ENCODE measurements at regions not wholly inside any gene's neighbourhood (a gene's known extent, or its start where the extent isn't known, plus 50 kb on each side); places are given as distances from the start of the nearest gene placed in this dataset.
A peak's percentile ranks its signal among the peaks of the same experiment; 100 is the strongest.
"Not testable (repeated sequence)": the region's sequence is repeated elsewhere in the genome, so short reads cannot be mapped to it uniquely, and the experiment has no call there.

GRCh38 chr19:20482721-20483120, 82.9 kb downstream of the ZNF737 start:
- peaks cover 2% of the 10 kb centered on the region for H3K4me1 Mint-ChIP-seq
- ATAC-seq (no peak), DNase-seq (no peak)
- no peak overlapping the region for H3K27ac Mint-ChIP-seq
- H3K36me3 Mint-ChIP-seq (ENCODE audit: low read depth), result peaks cover 11% of the 10 kb centered on the region
- H3K9me3 Mint-ChIP-seq, result peaks cover 62% of the 10 kb centered on the region
- H3K27me3 Mint-ChIP-seq, result no peaks in the 10 kb centered on the region
- no peak overlapping the region for H3K4me3 Mint-ChIP-seq

DNA sequence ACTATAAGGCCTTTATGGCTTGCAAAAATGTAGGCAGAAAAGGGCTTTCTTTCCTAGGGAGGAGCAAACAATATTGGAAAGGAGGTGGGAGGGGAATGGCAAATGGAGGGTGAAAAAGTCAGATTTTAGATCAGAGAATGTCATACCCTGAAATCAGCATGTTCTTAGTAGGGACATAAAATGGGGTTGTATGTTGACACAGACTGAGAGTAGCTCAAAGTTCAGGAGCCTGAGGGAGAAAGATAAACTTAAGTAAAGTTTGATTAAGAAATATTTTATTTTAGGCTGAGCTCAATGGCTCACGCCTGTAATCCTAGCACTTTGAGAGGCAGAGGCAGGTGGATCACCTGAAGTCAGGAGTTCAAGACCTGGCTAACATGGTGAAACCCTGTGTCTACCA, 83.8 kb downstream of the ZNF737 start:
- ATAC-seq (no peak), DNase-seq (no peak)
- Mint-ChIP-seq H3K27ac (no peak overlapping the region), H3K4me3 (no peak overlapping the region), H3K36me3 (ENCODE audit: low read depth) (peaks cover 13% of the 10 kb centered on the region), H3K9me3 (peaks cover 62% of the 10 kb centered on the region), H3K4me1 (peaks cover 2% of the 10 kb centered on the region), H3K27me3 (no peaks in the 10 kb centered on the region)

DNA sequence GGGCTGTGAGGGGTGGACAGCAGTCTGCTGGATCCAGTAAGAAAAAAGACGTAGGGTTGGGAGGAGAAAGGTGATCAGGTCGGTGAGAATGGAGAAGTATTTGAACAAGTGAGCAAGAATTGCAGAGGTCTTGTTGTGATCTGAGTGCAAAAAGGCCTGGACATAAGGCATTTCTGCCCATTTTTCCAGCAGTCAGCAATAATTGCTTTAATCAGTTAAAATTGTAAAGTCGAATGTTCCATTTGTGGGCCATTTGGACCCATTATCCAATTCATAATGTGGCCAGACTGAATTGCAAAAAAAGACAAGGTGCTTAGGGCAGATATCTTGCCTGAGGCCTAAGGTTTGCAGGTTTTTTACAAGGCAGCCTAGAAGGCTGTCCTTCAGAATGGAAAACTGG, 86.1 kb downstream of the ZNF737 start:
- ATAC-seq (no peak), DNase-seq (no peak)
- H3K4me3 Mint-ChIP-seq, result no peak overlapping the region
- H3K27ac Mint-ChIP-seq, result no peak overlapping the region
- peaks cover 9% of the 10 kb centered on the region for H3K36me3 Mint-ChIP-seq (ENCODE audit: low read depth)
- no peaks in the 10 kb centered on the region for H3K27me3 Mint-ChIP-seq
- peaks cover 2% of the 10 kb centered on the region for H3K4me1 Mint-ChIP-seq
- H3K9me3 Mint-ChIP-seq, result peaks cover 62% of the 10 kb centered on the region

GRCh38 chr19:20478936-20479335, 86.6 kb downstream of the ZNF737 start:
- H3K9me3 Mint-ChIP-seq, result peaks cover 57% of the 10 kb centered on the region
- ATAC-seq (no peak), DNase-seq (no peak)
- H3K27me3 Mint-ChIP-seq, result no peaks in the 10 kb centered on the region
- H3K4me3 Mint-ChIP-seq, result no peak overlapping the region
- peaks cover 9% of the 10 kb centered on the region for H3K36me3 Mint-ChIP-seq (ENCODE audit: low read depth)
- H3K27ac Mint-ChIP-seq, result no peak overlapping the region
- H3K4me1 Mint-ChIP-seq, result peaks cover 2% of the 10 kb centered on the region

DNA sequence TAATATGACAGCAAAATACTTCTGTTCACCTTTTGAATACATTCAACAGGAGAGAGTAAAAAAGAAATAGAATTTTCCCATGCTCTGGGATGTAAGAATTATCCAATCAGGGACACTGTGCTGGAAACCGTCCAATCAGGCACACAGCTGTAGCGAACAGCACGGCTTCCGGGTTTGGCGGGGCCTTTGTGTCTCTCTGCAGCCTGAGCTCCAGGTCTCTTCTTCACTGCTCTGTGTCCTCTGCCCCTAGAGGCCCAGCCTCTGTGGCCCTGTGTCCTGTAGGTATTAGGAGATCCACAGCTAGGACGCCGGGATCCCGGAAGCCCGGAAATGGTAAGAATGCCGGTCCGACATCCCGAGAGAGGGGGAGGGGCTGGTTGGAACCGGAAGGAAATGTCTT, 92.7 kb downstream of the ZNF737 start:
- ATAC-seq (no peak), DNase-seq (no peak)
- Mint-ChIP-seq H3K4me3 (no peak overlapping the region), H3K36me3 (ENCODE audit: low read depth) (peaks cover 4% of the 10 kb centered on the region), H3K4me1 (no peaks in the 10 kb centered on the region), H3K27me3 (no peaks in the 10 kb centered on the region), H3K9me3 (peaks cover 46% of the 10 kb centered on the region), H3K27ac (no peak overlapping the region)

DNA sequence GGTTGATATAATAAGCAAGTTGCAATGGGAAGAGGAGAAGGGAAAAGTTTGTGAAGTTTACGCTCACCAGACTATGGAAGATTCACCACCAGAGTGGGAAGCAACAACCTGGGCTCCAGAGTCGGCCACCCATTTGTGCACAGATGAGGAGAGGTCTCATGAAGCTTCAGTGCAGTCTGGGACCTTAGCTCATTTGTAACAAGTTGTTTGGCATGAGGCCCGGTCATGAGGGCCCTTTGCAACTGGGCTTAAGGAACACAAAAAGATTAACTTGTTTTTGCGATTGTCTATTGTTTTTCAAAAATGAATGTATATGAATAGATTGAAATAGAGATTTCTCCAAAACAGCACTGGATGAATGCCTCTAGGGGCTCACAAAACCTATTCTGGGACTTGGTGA, 94.2 kb downstream of the ZNF737 start:
- Mint-ChIP-seq H3K4me3 (no peak overlapping the region), H3K36me3 (ENCODE audit: low read depth) (no peaks in the 10 kb centered on the region), H3K4me1 (no peaks in the 10 kb centered on the region), H3K27me3 (no peaks in the 10 kb centered on the region), H3K27ac (no peak overlapping the region), H3K9me3 (peaks cover 32% of the 10 kb centered on the region)
- ATAC-seq (no peak), DNase-seq (no peak)

GRCh38 chr19:20470345-20471135, 95.0 kb downstream of the ZNF737 start:
- H3K36me3 Mint-ChIP-seq (ENCODE audit: low read depth), result no peaks in the 10 kb centered on the region
- no peak for DNase-seq

DNA sequence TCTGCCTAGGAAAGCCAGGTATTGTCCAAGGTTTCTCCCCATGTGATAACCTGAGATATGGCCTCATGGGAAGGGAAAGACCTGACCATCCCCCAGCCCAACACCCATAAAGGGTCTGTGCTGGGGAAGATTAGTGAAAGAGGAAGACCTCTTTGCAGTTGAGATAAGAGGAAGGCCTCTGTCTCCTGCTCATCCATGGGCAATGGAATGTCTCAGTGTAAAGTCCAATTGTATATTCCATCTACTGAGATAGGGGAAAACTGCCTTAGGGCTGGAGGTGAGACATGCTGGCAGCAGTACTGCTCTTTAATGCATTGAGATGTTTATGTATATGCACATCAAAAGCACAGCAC, 99.0 kb downstream of the ZNF737 start:
- ATAC-seq, result not testable (repeated sequence)
- peaks cover 22% of the 10 kb centered on the region for H3K9me3 Mint-ChIP-seq

More at GRCh38 chr19:20470345-20471135, 95.0 kb downstream of the ZNF737 start:
- no peak overlapping the region for H3K27ac Mint-ChIP-seq
- peaks cover 23% of the 10 kb centered on the region for H3K9me3 Mint-ChIP-seq
- no peaks in the 10 kb centered on the region for H3K27me3 Mint-ChIP-seq
- no peak for ATAC-seq
- no peak overlapping the region for H3K4me3 Mint-ChIP-seq
- H3K4me1 Mint-ChIP-seq, result no peaks in the 10 kb centered on the region

GRCh38 chr19:20465922-20466637, 99.5 kb downstream of the ZNF737 start:
- H3K4me1 Mint-ChIP-seq; H3K27me3 Mint-ChIP-seq; H3K36me3 Mint-ChIP-seq (ENCODE audit: low read depth); DNase-seq; ATAC-seq; H3K27ac Mint-ChIP-seq; H3K4me3 Mint-ChIP-seq: not testable (repeated sequence)
- peaks cover 22% of the 10 kb centered on the region for H3K9me3 Mint-ChIP-seq

More for the DNA sequence above, 99.0 kb downstream of the ZNF737 start:
- not testable (repeated sequence) for H3K27me3 Mint-ChIP-seq; H3K36me3 Mint-ChIP-seq (ENCODE audit: low read depth); DNase-seq; H3K4me3 Mint-ChIP-seq; H3K27ac Mint-ChIP-seq; H3K4me1 Mint-ChIP-seq

GRCh38 chr19:20453425-20453935, 112.1 kb downstream of the ZNF737 start:
- Mint-ChIP-seq H3K27me3 (no peaks in the 10 kb centered on the region), H3K4me3 (no peak overlapping the region), H3K9me3 (peaks cover 3% of the 10 kb centered on the region), H3K27ac (no peak overlapping the region), H3K4me1 (peaks cover 4% of the 10 kb centered on the region), H3K36me3 (ENCODE audit: low read depth) (no peaks in the 10 kb centered on the region)
- DNase-seq (no peak), ATAC-seq (no peak)

- H3K27me3 Mint-ChIP-seq, result no peaks in the 10 kb centered on the region
- DNase-seq, result no peak
- no peaks in the 10 kb centered on the region for H3K36me3 Mint-ChIP-seq (ENCODE audit: low read depth)
- peaks cover 3% of the 10 kb centered on the region for H3K4me1 Mint-ChIP-seq
- ATAC-seq, result no peak
- H3K4me3 Mint-ChIP-seq, result no peak overlapping the region
- H3K27ac Mint-ChIP-seq, result no peak overlapping the region
- peaks cover 6% of the 10 kb centered on the region for H3K9me3 Mint-ChIP-seq
Measured at GRCh38 chr19:20444202-20444885, 121.2 kb downstream of the ZNF737 start.

DNA sequence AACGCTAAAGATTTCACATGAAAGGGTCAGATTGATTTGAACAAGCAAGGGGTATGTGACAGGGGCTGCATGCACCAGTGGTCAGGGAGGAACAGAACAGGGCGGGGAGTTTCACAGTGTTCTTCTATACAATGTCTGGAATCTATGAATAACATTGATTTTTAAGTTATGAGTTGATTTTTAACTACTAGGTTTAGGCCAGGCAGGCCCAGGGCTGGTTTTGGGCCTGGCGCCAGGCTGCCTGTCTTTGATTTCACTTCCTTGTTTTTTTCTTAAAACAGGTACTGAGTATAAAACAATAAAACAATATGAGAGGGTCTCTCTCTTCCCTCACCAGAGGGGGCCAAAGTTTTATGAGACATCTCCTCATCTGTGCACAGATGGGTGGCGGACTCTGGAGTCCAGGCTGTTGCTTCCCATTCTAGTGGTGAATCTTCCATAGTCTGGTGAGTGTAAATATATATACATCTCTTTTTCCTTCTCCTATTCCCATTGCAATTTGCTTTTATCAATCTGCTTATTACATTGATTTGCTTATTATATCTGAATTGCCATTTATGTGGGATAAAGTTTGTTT, 133.2 kb downstream of the ZNF737 start:
- H3K36me3 Mint-ChIP-seq (ENCODE audit: low read depth); ATAC-seq; H3K27me3 Mint-ChIP-seq; H3K9me3 Mint-ChIP-seq; H3K27ac Mint-ChIP-seq; H3K4me1 Mint-ChIP-seq; DNase-seq; H3K4me3 Mint-ChIP-seq: not testable (repeated sequence)

GRCh38 chr19:20431826-20432225, 133.8 kb downstream of the ZNF737 start:
- no peak overlapping the region for H3K4me3 Mint-ChIP-seq

DNA sequence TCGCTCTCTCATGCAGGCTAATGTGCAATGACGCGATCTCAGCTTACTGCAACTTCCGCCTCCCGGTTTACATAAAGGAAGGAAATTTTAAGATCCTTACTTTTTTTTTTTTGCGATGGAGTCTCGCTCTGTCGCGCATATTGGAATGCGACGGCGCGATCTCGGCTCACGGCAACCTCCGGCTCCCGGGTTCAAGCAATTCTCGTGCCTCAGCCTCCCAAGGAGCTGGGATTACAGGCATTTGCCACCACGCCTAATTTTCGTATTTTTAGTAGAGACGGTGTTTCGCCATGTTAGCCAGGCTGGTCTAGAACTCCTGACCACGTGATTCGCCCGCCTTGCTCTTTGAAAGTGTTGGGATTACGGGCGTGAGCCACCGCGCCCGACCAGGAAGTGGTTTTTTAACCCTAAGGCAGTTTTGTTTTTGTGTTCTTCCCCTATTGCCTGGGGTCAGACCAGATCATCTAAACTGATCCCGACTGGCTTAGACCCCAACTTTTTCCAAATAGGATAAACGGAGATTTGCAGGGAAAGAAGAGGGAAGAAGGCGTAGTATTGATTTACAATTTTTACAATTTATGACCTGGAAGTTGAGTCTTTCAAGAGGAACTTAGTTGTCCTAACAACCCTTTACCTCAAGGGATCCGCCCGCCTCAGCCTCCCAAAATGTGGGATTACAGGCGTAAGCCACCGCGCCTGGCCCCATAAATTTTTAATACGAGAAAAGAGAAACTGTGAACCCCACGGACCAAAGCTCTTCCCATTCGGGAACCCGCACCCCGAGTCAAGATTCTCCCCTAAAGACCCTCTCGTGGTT, 142.0 kb downstream of the ZNF737 start:
- ATAC-seq (no peak), DNase-seq (peak; percentile 14)
- Mint-ChIP-seq H3K27ac (peak overlapping the region; percentile 92), H3K4me1 (peaks cover 4% of the 10 kb centered on the region), H3K9me3 (peaks cover 12% of the 10 kb centered on the region), H3K4me3 (peak overlapping the region; percentile 93), H3K36me3 (ENCODE audit: low read depth) (peaks cover 37% of the 10 kb centered on the region), H3K27me3 (peaks cover 3% of the 10 kb centered on the region)

More at GRCh38 chr19:20431826-20432225, 133.8 kb downstream of the ZNF737 start:
- Mint-ChIP-seq H3K27me3 (no peaks in the 10 kb centered on the region), H3K4me1 (peaks cover 3% of the 10 kb centered on the region), H3K9me3 (peaks cover 2% of the 10 kb centered on the region), H3K27ac (no peak overlapping the region), H3K36me3 (ENCODE audit: low read depth) (no peaks in the 10 kb centered on the region)
- DNase-seq (no peak), ATAC-seq (no peak)

Data from activated naive CD8-positive, alpha-beta T cell treated with anti-CD3 and anti-CD28 coated beads, Interleukin-2, amount 50 U/mL, for 24 hours (primary cell).